Stimulated activated CD4-positive, alpha-beta T cell treated with anti-CD3 and anti-CD28 coated beads, Interleukin-2, amount 100 ng/mL, for 24 hours (primary cell): ENCODE measurements at regions not wholly inside any gene's neighbourhood (a gene's known extent, or its start where the extent isn't known, plus 50 kb on each side); places are given as distances from the start of the nearest gene placed in this dataset.

Experiments used
- DNase-seq, 2 donors: peaks; one replicate each; pipeline ENCODE4 v3.0.0-alpha.2; 2020

- DNase-seq: no peak
Observed at GRCh38 chr2:193349642-193350041, 1154.9 kb upstream of the TMEFF2 start.

- DNase-seq: no peak
Observed at GRCh38 chr2:193348055-193348454, 1153.3 kb upstream of the TMEFF2 start.

GRCh38 chr2:193336781-193337180, 1142.0 kb upstream of the TMEFF2 start:
- DNase-seq: no peak

GRCh38 chr2:193334401-193334800, 1139.7 kb upstream of the TMEFF2 start:
- DNase-seq: no peak

GRCh38 chr2:193333539-193333938, 1138.8 kb upstream of the TMEFF2 start:
- DNase-seq: no peak

GRCh38 chr2:193332941-193333340, 1138.2 kb upstream of the TMEFF2 start:
- no peak for DNase-seq

GRCh38 chr2:193331676-193332075, 1136.9 kb upstream of the TMEFF2 start:
- no peak for DNase-seq

GRCh38 chr2:193326296-193326695, 1131.6 kb upstream of the TMEFF2 start:
- DNase-seq: no peak

GRCh38 chr2:193315428-193316091, 1120.8 kb upstream of the TMEFF2 start:
- no peak for DNase-seq

GRCh38 chr2:193303464-193303863, 1108.7 kb upstream of the TMEFF2 start:
- no peak for DNase-seq

- DNase-seq: no peak
Observed at GRCh38 chr2:193294371-193294770, 1099.6 kb upstream of the TMEFF2 start.

- DNase-seq: no peak
Observed at GRCh38 chr2:193279361-193279760, 1084.6 kb upstream of the TMEFF2 start.

- DNase-seq: no peak
Observed at GRCh38 chr2:193276988-193277387, 1082.3 kb upstream of the TMEFF2 start.

- no peak for DNase-seq
Observed at GRCh38 chr2:193276560-193276959, 1081.8 kb upstream of the TMEFF2 start.

- DNase-seq: no peak
Observed at GRCh38 chr2:193276069-193276468, 1081.3 kb upstream of the TMEFF2 start.

- no peak for DNase-seq
Observed at GRCh38 chr2:193272011-193272410, 1077.3 kb upstream of the TMEFF2 start.

- DNase-seq: no peak
Observed at GRCh38 chr2:193270816-193271215, 1076.1 kb upstream of the TMEFF2 start.

GRCh38 chr2:193267496-193268002, 1072.8 kb upstream of the TMEFF2 start:
- DNase-seq: no peak

- no peak for DNase-seq
Observed at GRCh38 chr2:193253014-193253530, 1058.3 kb upstream of the TMEFF2 start.

GRCh38 chr2:193251909-193252308, 1057.2 kb upstream of the TMEFF2 start:
- DNase-seq: no peak

GRCh38 chr2:193250389-193250788, 1055.7 kb upstream of the TMEFF2 start:
- DNase-seq: no peak

GRCh38 chr2:193240752-193241151, 1046.0 kb upstream of the TMEFF2 start:
- DNase-seq: no peak

- no peak for DNase-seq
Observed at GRCh38 chr2:193231634-193232033, 1036.9 kb upstream of the TMEFF2 start.

- DNase-seq: no peak
Observed at GRCh38 chr2:193228276-193228675, 1033.5 kb upstream of the TMEFF2 start.

- DNase-seq: no peak
Observed at GRCh38 chr2:193222454-193222853, 1027.7 kb upstream of the TMEFF2 start.
